ENCODE measurements at regions not wholly inside any gene's neighbourhood (a gene's known extent, or its start where the extent isn't known, plus 50 kb on each side); places are given as distances from the start of the nearest gene placed in this dataset.

DNA sequence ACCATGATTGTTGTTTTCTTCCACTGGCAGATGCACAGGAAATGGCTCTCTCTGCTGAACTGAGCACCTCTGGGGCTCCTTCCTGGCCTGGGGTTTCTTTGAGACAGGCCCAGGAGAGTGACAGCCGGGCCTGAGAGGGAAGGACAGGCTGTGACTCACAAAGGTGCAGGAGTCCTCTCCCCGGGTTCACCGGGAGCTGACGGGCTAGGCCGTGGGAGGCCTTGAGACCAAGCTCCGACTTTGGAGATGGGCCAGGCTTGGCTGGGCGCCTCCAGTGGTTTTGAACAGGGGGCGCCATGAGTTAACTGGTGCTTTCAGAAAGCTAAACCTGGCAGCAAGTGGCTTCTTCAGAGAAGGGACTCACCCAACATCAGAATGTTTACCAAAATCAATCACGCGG, 143.4 kb downstream of the URI1 start:
- Mint-ChIP-seq H3K9me3 (no peaks in the 10 kb centered on the region), H3K27me3 (peaks cover 7% of the 10 kb centered on the region), H3K27ac (no peak overlapping the region), H3K36me3 (ENCODE audit: low read depth) (no peaks in the 10 kb centered on the region), H3K4me1 (no peaks in the 10 kb centered on the region), H3K4me3 (no peak overlapping the region)
- ChIA-PET CTCF (no interaction called here), POLR2A (no interaction called here)
- no peak for DNase-seq
- no peak for ATAC-seq (ENCODE audit: low read depth)
- TF ChIP-seq, protein P1, sequence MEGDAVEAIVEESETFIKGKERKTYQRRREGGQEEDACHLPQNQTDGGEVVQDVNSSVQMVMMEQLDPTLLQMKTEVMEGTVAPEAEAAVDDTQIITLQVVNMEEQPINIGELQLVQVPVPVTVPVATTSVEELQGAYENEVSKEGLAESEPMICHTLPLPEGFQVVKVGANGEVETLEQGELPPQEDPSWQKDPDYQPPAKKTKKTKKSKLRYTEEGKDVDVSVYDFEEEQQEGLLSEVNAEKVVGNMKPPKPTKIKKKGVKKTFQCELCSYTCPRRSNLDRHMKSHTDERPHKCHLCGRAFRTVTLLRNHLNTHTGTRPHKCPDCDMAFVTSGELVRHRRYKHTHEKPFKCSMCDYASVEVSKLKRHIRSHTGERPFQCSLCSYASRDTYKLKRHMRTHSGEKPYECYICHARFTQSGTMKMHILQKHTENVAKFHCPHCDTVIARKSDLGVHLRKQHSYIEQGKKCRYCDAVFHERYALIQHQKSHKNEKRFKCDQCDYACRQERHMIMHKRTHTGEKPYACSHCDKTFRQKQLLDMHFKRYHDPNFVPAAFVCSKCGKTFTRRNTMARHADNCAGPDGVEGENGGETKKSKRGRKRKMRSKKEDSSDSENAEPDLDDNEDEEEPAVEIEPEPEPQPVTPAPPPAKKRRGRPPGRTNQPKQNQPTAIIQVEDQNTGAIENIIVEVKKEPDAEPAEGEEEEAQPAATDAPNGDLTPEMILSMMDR (IDR thresholded peaks at IDR 0.05) = no peak
- intact Hi-C loops (cut with micrococcal nuclease) = no loop called here

DNA sequence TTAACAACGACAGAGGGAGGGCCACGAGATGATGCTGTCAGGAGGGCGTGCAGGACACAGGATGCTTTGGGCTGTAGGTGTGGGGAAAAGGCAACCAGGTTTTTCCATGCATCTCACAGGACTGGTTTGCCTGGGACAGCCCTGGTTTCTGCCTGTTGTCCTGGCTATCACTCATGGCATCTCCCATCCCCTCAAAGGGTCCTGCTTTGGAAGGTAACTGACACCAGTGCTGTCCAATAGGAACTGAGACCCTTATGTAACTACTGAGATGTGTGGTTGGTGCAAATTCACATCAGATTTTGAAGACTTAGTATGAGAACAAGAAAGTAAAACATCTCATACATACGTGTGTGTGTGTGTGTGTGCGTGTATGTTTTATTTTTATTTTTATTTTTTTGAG, 144.2 kb downstream of the URI1 start:
- H3K27me3 Mint-ChIP-seq = peaks cover 7% of the 10 kb centered on the region
- H3K27ac Mint-ChIP-seq = no peak overlapping the region
- H3K9me3 Mint-ChIP-seq = no peaks in the 10 kb centered on the region
- ATAC-seq (ENCODE audit: low read depth) = no peak
- no peak overlapping the region for H3K4me3 Mint-ChIP-seq
- H3K36me3 Mint-ChIP-seq (ENCODE audit: low read depth) = no peaks in the 10 kb centered on the region
- DNase-seq = no peak
- TF ChIP-seq, protein P1 (IDR thresholded peaks at IDR 0.05) = no peak
- POLR2A ChIA-PET = no interaction called here
- intact Hi-C loops (cut with micrococcal nuclease) = no loop called here
- H3K4me1 Mint-ChIP-seq = no peaks in the 10 kb centered on the region
- CTCF ChIA-PET = no interaction called here

GRCh38 chr19:30086916-30087315, 144.9 kb downstream of the URI1 start:
- Mint-ChIP-seq H3K36me3 (ENCODE audit: low read depth) (no peaks in the 10 kb centered on the region), H3K27me3 (peaks cover 2% of the 10 kb centered on the region), H3K9me3 (no peaks in the 10 kb centered on the region), H3K27ac (no peak overlapping the region), H3K4me3 (no peak overlapping the region), H3K4me1 (no peaks in the 10 kb centered on the region)
- POLR2A ChIA-PET = no interaction called here
- ATAC-seq (ENCODE audit: low read depth) (no peak), DNase-seq (no peak)
- CTCF ChIA-PET = no interaction called here
- intact Hi-C loops (cut with micrococcal nuclease) = no loop called here
- TF ChIP-seq, protein P1 (IDR thresholded peaks at IDR 0.05) = no peak

DNA sequence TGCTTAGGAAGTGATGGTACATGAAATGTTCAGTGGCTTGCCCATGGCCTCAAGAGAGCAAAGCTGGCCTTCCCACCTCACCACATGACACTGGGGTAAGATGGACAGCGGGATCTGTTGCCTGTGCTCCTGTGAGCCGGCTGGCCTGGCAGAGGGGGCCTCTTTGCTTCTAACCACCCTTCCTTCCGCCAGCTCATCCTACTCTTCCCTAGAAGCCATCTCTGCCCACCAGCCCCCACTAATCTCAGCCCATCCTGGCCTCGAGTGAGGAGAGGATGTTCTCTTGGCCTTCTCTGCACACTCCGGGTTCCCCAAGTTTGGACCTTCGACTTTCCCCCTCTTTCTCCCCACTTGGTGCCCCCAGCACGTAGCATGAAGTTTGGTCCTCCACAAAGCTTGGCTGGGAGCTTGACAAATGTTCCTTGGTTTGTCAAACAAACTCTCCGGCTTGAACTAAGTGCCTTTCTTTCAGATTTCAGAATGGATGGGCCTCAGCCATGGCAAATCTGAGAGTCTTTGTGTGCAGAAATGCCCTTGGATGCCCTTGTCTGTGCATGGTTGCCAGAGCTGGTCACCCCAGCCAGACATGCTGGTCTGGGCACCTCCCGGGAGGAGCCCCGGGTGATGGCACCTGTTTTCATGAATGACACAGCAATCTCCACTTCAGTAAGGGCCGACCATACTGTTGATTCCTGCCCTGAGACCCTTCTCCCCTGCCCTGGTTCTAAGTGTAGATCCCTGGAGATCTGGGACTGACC, 145.5 kb downstream of the URI1 start:
- Mint-ChIP-seq H3K36me3 (ENCODE audit: low read depth) (no peaks in the 10 kb centered on the region), H3K4me3 (no peak overlapping the region), H3K4me1 (no peaks in the 10 kb centered on the region), H3K27me3 (peaks cover 2% of the 10 kb centered on the region), H3K9me3 (no peaks in the 10 kb centered on the region), H3K27ac (no peak overlapping the region)
- TF ChIP-seq, protein P1 (IDR thresholded peaks at IDR 0.05) = no peak
- ATAC-seq (ENCODE audit: low read depth) (no peak), DNase-seq (no peak)
- intact Hi-C loops (cut with micrococcal nuclease) = no loop called here
- ChIA-PET POLR2A (no interaction called here), CTCF (no interaction called here)

- no peak overlapping the region for H3K27ac Mint-ChIP-seq
- no peaks in the 10 kb centered on the region for H3K4me1 Mint-ChIP-seq
- ChIA-PET POLR2A (no interaction called here), CTCF (no interaction called here)
- no peaks in the 10 kb centered on the region for H3K27me3 Mint-ChIP-seq
- intact Hi-C loops (cut with micrococcal nuclease) = no loop called here
- no peak overlapping the region for H3K4me3 Mint-ChIP-seq
- H3K36me3 Mint-ChIP-seq (ENCODE audit: low read depth) = no peaks in the 10 kb centered on the region
- H3K9me3 Mint-ChIP-seq = no peaks in the 10 kb centered on the region
- ATAC-seq (ENCODE audit: low read depth) = no peak
- no peak for DNase-seq
- TF ChIP-seq, protein P1 (IDR thresholded peaks at IDR 0.05) = no peak
Observed at GRCh38 chr19:30088567-30088966, 146.5 kb downstream of the URI1 start.
